Lung (tissue), 11 donors: ENCODE measurements at regions not wholly inside any gene's neighbourhood (a gene's known extent, or its start where the extent isn't known, plus 50 kb on each side); places are given as distances from the start of the nearest gene placed in this dataset.
A peak's percentile ranks its signal among the peaks of the same experiment; 100 is the strongest.

Source experiments
- ATAC-seq: fragments of 200-7000 bp; cut with Tn5 transposase; one replicate; pipeline ENCODE4 v1.9.1; 2020; ENCODE audit warnings: moderate number of reproducible peaks; ENCODE audit not compliant: insufficient read depth, low FRiP score
- DNase-seq, 3 donors: peaks; one replicate each; pipeline ENCODE4 v3.0.0-alpha.2; 2013 to 2017
- H3K27ac ChIP-seq, 2 donors: one replicate each; pipeline ENCODE4 v1.5.1; 2013; ENCODE audit warnings: mild to moderate bottlenecking in 2 of 2, moderate library complexity in 2 of 2, control low read depth in 1 of 2, inconsistent platforms in 1 of 2, low read depth in 1 of 2, low read length in 1 of 2
- H3K27me3 ChIP-seq, 3 donors: one replicate each; pipeline ENCODE4 v1.5.1; 2013; ENCODE audit warnings: low read length in 2 of 3; ENCODE audit not compliant: control insufficient read depth in 3 of 3, insufficient read depth in 3 of 3
- H3K36me3 ChIP-seq, 4 donors: one replicate each; pipeline ENCODE4 v1.5.1; 2013; ENCODE audit warnings: low read length in 4 of 4, mild to moderate bottlenecking in 1 of 4, moderate library complexity in 1 of 4; ENCODE audit not compliant: control insufficient read depth in 4 of 4, insufficient read depth in 4 of 4
- H3K4me1 ChIP-seq, 5 donors: one replicate each; pipeline ENCODE4 v1.5.1; 2013; ENCODE audit warnings: low read length in 5 of 5, mild to moderate bottlenecking in 2 of 5, moderate library complexity in 1 of 5; ENCODE audit not compliant: control insufficient read depth in 5 of 5, insufficient read depth in 5 of 5
- H3K4me3 ChIP-seq: one replicate; pipeline ENCODE4 v1.5.1; 2013; ENCODE audit warnings: mild to moderate bottlenecking, control low read depth, moderate library complexity
- H3K9ac ChIP-seq, 2 donors: one replicate each; pipeline ENCODE4 v1.5.1; 2013; ENCODE audit warnings: low read length in 2 of 2, control low read depth in 1 of 2; ENCODE audit not compliant: insufficient read depth in 1 of 2
- H3K9me3 ChIP-seq, 4 donors: one replicate each; pipeline ENCODE4 v1.5.1; 2013; ENCODE audit warnings: low read length in 3 of 4, mild to moderate bottlenecking in 1 of 4, moderate library complexity in 1 of 4; ENCODE audit not compliant: control insufficient read depth in 4 of 4, insufficient read depth in 3 of 4
- CTCF ChIP-seq: IDR thresholded peaks from 2 replicates; pipeline ENCODE4 v1.5.1; 2012; ENCODE audit warnings: mild to moderate bottlenecking; ENCODE audit errors: control extremely low read depth, extremely low read depth
- WGBS, 2 donors: extraction: QIAGEN DNeasy Blood & Tissue Kit; methylation state at CpG; one replicate each; pipeline ENCODE4 v1.1.7; 2013; 5-methylcytosine and 5-hydroxymethylcytosine counted together
- donor health status: control.
- donor health status: control.
- donor health status: Bipolar disorder and iron deficiency.
- donor health status: healthy.
- donor health status: DM: yes; HTN: yes; CAD: no.

- Histone ChIP-seq H3K4me1 (no peaks in the 10 kb centered on the region), H3K4me3 (no peak overlapping the region), H3K27ac (no peak overlapping the region), H3K27me3 (no peaks in the 10 kb centered on the region), H3K36me3 (no peaks in the 10 kb centered on the region), H3K9me3 (no peaks in the 10 kb centered on the region), H3K9ac (no peak overlapping the region)
- WGBS, 2 donors, result 70 to 72% methylated on average over 1 of the region's 1 CpG
- DNase-seq (no peak), ATAC-seq (no peak)
- TF ChIP-seq CTCF, result no peak
Observed at GRCh38 chr16:62751218-62751617, 715.0 kb upstream of the CDH8 start.

GRCh38 chr16:62741692-62742091, 705.5 kb upstream of the CDH8 start:
- ATAC-seq (no peak), DNase-seq (no peak)
- Histone ChIP-seq H3K27ac (no peak overlapping the region), H3K9ac (no peak overlapping the region), H3K27me3 (no peaks in the 10 kb centered on the region), H3K36me3 (no peaks in the 10 kb centered on the region), H3K9me3 (no peaks in the 10 kb centered on the region), H3K4me3 (no peak overlapping the region), H3K4me1 (peaks cover 0 to 14% (median 0%) of the 10 kb centered on the region in 5 donors)
- TF ChIP-seq CTCF, result no peak
- 62 to 89% methylated on average over 3 of the region's 3 CpGs for WGBS, 2 donors

- 50 to 71% methylated on average over 3 of the region's 3 CpGs for WGBS, 2 donors
Observed at GRCh38 chr16:62738666-62739460, 702.6 kb upstream of the CDH8 start.

More at GRCh38 chr16:62738666-62739460, 702.6 kb upstream of the CDH8 start:
- peak; percentile 71 to 80 (median 78) for DNase-seq
- H3K9ac ChIP-seq, result no peak overlapping the region
- no peak for TF ChIP-seq CTCF
- H3K4me1 ChIP-seq, result peaks cover 0 to 14% (median 0%) of the 10 kb centered on the region in 5 donors
- H3K27me3 ChIP-seq, result no peaks in the 10 kb centered on the region
- no peak overlapping the region for H3K4me3 ChIP-seq
- no peak overlapping the region for H3K27ac ChIP-seq
- H3K9me3 ChIP-seq, result no peaks in the 10 kb centered on the region
- ATAC-seq, result no peak
- no peaks in the 10 kb centered on the region for H3K36me3 ChIP-seq
